ENCODE measurements at regions not wholly inside any gene's neighbourhood (a gene's known extent, or its start where the extent isn't known, plus 50 kb on each side); places are given as distances from the start of the nearest gene placed in this dataset.
"Not testable (repeated sequence)": the region's sequence is repeated elsewhere in the genome, so short reads cannot be mapped to it uniquely, and the experiment has no call there.

- no peak for DNase-seq
- Mint-ChIP-seq H3K36me3 (ENCODE audit: low read depth) (no peaks in the 10 kb centered on the region), H3K27me3 (no peaks in the 10 kb centered on the region), H3K27ac (no peak overlapping the region), H3K4me1 (no peaks in the 10 kb centered on the region), H3K9me3 (no peaks in the 10 kb centered on the region), H3K4me3 (no peak overlapping the region)
- intact Hi-C loops (cut with micrococcal nuclease) = no loop called here
Observed at GRCh38 chr18:76610012-76610411, 115.0 kb upstream of the ZNF516 start.

GRCh38 chr18:76605341-76605929, 110.4 kb upstream of the ZNF516 start:
- Mint-ChIP-seq H3K4me3 (no peak overlapping the region), H3K36me3 (ENCODE audit: low read depth) (no peaks in the 10 kb centered on the region), H3K27ac (no peak overlapping the region), H3K9me3 (no peaks in the 10 kb centered on the region), H3K4me1 (no peaks in the 10 kb centered on the region), H3K27me3 (no peaks in the 10 kb centered on the region)
- intact Hi-C loops (cut with micrococcal nuclease) = no loop called here
- no peak for DNase-seq

DNA sequence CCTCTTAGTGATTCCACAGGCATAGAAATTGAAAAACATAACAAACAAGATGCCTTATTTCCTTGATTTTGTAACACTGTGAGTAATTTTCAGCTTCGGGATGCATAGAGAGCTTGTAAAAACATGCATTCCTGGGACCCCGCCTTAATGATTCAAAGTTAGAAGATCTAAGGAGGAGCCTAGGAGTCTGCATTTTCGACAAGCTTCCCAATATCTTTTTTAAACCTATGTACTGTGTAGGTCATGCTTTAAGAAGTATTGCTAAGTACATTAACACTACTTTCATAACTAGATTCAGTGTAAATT, 109.8 kb upstream of the ZNF516 start:
- Mint-ChIP-seq H3K4me3 (no peak overlapping the region), H3K4me1 (no peaks in the 10 kb centered on the region), H3K27ac (no peak overlapping the region), H3K27me3 (no peaks in the 10 kb centered on the region), H3K36me3 (ENCODE audit: low read depth) (no peaks in the 10 kb centered on the region), H3K9me3 (no peaks in the 10 kb centered on the region)
- DNase-seq = no peak
- intact Hi-C loops (cut with micrococcal nuclease) = no loop called here

- H3K9me3 Mint-ChIP-seq = no peaks in the 10 kb centered on the region
- H3K27me3 Mint-ChIP-seq = no peaks in the 10 kb centered on the region
- H3K27ac Mint-ChIP-seq = no peak overlapping the region
- no peak for DNase-seq
- H3K36me3 Mint-ChIP-seq (ENCODE audit: low read depth) = no peaks in the 10 kb centered on the region
- H3K4me3 Mint-ChIP-seq = no peak overlapping the region
- no peaks in the 10 kb centered on the region for H3K4me1 Mint-ChIP-seq
- intact Hi-C loops (cut with micrococcal nuclease) = no loop called here
Observed at GRCh38 chr18:76604108-76604934, 109.3 kb upstream of the ZNF516 start.

GRCh38 chr18:76602191-76602590, 107.1 kb upstream of the ZNF516 start:
- H3K4me3 Mint-ChIP-seq = no peak overlapping the region
- intact Hi-C loops (cut with micrococcal nuclease) = no loop called here
- H3K9me3 Mint-ChIP-seq = no peaks in the 10 kb centered on the region
- no peak for DNase-seq
- H3K4me1 Mint-ChIP-seq = peaks cover 2% of the 10 kb centered on the region
- H3K36me3 Mint-ChIP-seq (ENCODE audit: low read depth) = no peaks in the 10 kb centered on the region
- no peak overlapping the region for H3K27ac Mint-ChIP-seq
- H3K27me3 Mint-ChIP-seq = peaks cover 4% of the 10 kb centered on the region

GRCh38 chr18:76600076-76600475, 105.0 kb upstream of the ZNF516 start:
- intact Hi-C loops (cut with micrococcal nuclease); H3K4me1 Mint-ChIP-seq; H3K27ac Mint-ChIP-seq; H3K4me3 Mint-ChIP-seq; H3K36me3 Mint-ChIP-seq (ENCODE audit: low read depth); H3K9me3 Mint-ChIP-seq; H3K27me3 Mint-ChIP-seq; DNase-seq: not testable (repeated sequence)

DNA sequence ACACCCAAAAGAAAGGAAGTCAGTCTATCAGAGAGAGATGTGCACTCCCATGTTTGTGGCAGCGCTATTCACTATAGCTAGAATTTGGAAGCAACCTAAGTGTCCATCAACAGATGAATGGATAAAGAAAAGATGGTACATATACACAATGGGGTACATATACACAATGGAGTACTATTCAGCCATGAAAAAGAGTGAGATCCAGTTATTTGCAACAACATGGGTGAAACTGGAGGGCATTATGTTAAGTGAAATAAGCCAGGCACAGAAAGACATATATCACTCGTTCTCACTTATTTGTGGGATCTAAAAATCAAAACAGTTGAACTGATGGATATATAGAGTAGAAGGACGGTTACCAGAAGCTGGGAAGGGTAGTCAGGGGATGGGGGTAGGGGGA, 99.9 kb upstream of the ZNF516 start:
- intact Hi-C loops (cut with micrococcal nuclease) = no loop called here
- H3K36me3 Mint-ChIP-seq (ENCODE audit: low read depth) = no peaks in the 10 kb centered on the region
- no peak overlapping the region for H3K4me3 Mint-ChIP-seq

GRCh38 chr18:76593843-76594242, 98.8 kb upstream of the ZNF516 start:
- intact Hi-C loops (cut with micrococcal nuclease) = no loop called here
- Mint-ChIP-seq H3K27ac (no peak overlapping the region), H3K4me1 (no peaks in the 10 kb centered on the region), H3K27me3 (peaks cover 20% of the 10 kb centered on the region), H3K9me3 (no peaks in the 10 kb centered on the region), H3K4me3 (no peak overlapping the region), H3K36me3 (ENCODE audit: low read depth) (no peaks in the 10 kb centered on the region)
- DNase-seq = no peak

More for the DNA sequence above, 99.9 kb upstream of the ZNF516 start:
- Mint-ChIP-seq H3K4me1 (peaks cover 2% of the 10 kb centered on the region), H3K9me3 (no peaks in the 10 kb centered on the region), H3K27me3 (peaks cover 13% of the 10 kb centered on the region), H3K27ac (no peak overlapping the region)
- DNase-seq = no peak

- Mint-ChIP-seq H3K36me3 (ENCODE audit: low read depth) (no peaks in the 10 kb centered on the region), H3K27me3 (peaks cover 24% of the 10 kb centered on the region), H3K4me3 (no peak overlapping the region), H3K9me3 (no peaks in the 10 kb centered on the region), H3K4me1 (no peaks in the 10 kb centered on the region), H3K27ac (no peak overlapping the region)
- intact Hi-C loops (cut with micrococcal nuclease) = no loop called here
- no peak for DNase-seq
Observed at GRCh38 chr18:76592981-76593381, 97.9 kb upstream of the ZNF516 start.

DNA sequence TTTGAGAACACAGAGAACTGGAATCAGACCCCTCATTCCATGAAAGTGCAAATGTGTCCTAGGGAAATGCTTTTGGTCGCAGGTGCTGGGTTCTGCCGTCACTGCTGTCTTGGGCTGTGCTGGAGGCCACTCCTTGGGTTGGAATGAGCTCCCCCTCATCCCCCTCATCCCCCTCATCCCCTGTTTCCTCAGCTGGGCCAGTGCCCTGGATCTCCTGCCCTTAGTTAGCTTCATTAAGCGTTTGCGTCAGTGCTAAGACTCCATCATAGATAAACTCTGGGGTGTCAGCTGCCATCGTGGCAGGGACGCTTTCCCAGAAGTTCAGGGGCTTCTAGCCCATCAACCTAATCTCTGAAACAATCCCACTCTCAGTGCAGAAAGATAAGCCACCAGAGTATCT, 97.1 kb upstream of the ZNF516 start:
- H3K4me3 Mint-ChIP-seq = no peak overlapping the region
- peaks cover 23% of the 10 kb centered on the region for H3K27me3 Mint-ChIP-seq
- intact Hi-C loops (cut with micrococcal nuclease) = no loop called here
- H3K27ac Mint-ChIP-seq = no peak overlapping the region
- no peaks in the 10 kb centered on the region for H3K36me3 Mint-ChIP-seq (ENCODE audit: low read depth)
- DNase-seq = no peak
- no peaks in the 10 kb centered on the region for H3K4me1 Mint-ChIP-seq
- no peaks in the 10 kb centered on the region for H3K9me3 Mint-ChIP-seq

DNA sequence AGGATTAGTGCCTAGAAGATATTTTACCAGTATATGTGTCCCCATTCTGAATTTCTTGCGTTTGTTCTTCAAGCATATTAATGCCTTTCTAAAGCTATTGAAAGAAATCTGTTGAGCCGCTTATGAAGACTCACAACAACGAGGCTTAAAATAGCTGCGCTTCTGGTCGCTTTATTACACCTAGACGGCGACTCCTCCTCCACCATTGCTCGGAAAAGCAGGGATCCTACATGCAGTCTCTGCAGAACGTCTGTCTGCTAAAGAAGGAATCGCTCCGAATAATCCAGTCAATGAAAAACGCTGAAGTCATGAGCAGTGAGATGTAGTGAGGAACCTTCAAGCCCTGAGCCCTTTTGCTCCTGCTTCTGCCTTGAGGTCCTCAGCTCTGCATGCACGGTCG, 94.8 kb upstream of the ZNF516 start:
- intact Hi-C loops (cut with micrococcal nuclease) = no loop called here
- Mint-ChIP-seq H3K36me3 (ENCODE audit: low read depth) (no peaks in the 10 kb centered on the region), H3K4me1 (no peaks in the 10 kb centered on the region), H3K27ac (no peak overlapping the region), H3K9me3 (no peaks in the 10 kb centered on the region), H3K27me3 (peaks cover 23% of the 10 kb centered on the region), H3K4me3 (no peak overlapping the region)
- DNase-seq = no peak

DNA sequence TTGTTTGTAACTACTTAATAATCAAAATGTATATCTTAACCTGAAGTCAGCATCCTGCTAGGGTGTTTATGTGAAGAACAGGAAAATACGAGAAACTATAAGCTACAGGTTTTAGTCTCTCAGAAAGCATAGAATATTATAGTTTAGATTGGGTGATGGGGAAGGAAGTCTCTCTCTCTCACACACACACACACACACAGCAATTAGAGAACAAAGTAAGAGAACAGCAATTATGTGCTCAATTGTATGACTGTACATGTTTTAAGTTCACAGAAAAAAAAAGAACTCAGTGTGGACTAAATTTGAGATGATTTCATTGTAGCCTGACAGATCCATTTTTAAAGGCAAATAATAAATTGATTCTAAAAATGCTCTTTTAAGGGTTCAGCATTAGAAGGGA, 94.3 kb upstream of the ZNF516 start:
- no peak overlapping the region for H3K4me3 Mint-ChIP-seq
- no peak for DNase-seq
- H3K27me3 Mint-ChIP-seq = peaks cover 23% of the 10 kb centered on the region
- intact Hi-C loops (cut with micrococcal nuclease) = no loop called here
- no peaks in the 10 kb centered on the region for H3K4me1 Mint-ChIP-seq
- no peak overlapping the region for H3K27ac Mint-ChIP-seq
- H3K9me3 Mint-ChIP-seq = no peaks in the 10 kb centered on the region
- no peaks in the 10 kb centered on the region for H3K36me3 Mint-ChIP-seq (ENCODE audit: low read depth)

DNA sequence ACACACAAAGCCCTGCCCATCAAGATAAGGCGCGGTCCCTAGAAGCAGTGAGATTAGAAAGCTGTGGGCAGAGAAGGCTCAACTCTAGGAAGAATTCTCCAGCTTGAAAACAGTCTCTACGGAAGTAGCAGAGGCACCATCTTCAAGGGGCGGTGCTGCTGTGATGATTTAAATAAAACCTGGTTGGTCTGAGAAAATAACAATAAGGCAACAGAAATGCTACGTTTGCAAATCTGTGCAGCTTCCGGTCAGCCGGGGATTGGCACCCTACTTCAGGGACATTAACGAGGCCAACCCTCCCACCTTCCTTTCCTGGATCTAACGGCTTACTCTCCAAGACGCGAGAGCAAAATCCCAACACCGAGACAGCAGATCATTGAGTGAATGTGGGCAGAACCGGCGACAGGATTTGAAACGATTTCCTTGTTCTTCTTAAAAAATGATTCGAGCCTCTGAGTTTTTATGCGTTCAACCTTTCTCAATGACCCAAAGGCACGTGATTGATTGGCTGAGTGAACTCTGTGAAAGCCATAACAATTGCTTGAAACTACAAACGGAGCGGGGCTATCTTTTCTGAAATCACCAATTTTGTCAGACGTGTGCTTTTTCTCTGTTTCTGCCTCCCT, 93.7 kb upstream of the ZNF516 start:
- intact Hi-C loops (cut with micrococcal nuclease) = no loop called here
- H3K36me3 Mint-ChIP-seq (ENCODE audit: low read depth) = no peaks in the 10 kb centered on the region
- no peaks in the 10 kb centered on the region for H3K4me1 Mint-ChIP-seq
- H3K27me3 Mint-ChIP-seq = peaks cover 21% of the 10 kb centered on the region
- H3K9me3 Mint-ChIP-seq = no peaks in the 10 kb centered on the region
- H3K27ac Mint-ChIP-seq = no peak overlapping the region
- no peak for DNase-seq
- H3K4me3 Mint-ChIP-seq = no peak overlapping the region

DNA sequence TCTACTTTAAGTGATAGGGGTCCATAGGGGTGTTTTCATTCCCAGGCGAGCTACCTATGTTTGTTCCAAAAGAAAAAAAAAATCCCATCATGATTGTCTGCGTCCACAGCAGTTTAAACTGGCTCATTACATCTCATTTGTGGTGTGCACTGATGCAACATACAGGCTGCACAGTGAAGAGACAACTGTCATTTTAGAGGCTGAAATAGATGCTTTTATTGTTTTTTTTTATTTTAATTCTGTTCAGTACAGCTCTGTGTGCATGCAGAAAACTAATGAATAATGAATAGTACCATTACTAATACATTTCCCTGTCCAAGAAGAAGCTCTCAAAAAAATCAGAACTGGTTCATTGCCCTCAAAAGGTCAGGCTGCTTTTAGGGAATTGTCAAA, 92.8 kb upstream of the ZNF516 start:
- H3K9me3 Mint-ChIP-seq = no peaks in the 10 kb centered on the region
- H3K27me3 Mint-ChIP-seq = peaks cover 21% of the 10 kb centered on the region
- H3K4me1 Mint-ChIP-seq = no peaks in the 10 kb centered on the region
- DNase-seq = no peak
- intact Hi-C loops (cut with micrococcal nuclease) = no loop called here
- H3K27ac Mint-ChIP-seq = no peak overlapping the region
- no peaks in the 10 kb centered on the region for H3K36me3 Mint-ChIP-seq (ENCODE audit: low read depth)
- no peak overlapping the region for H3K4me3 Mint-ChIP-seq

All from activated CD4-positive, alpha-beta T cell treated with anti-CD3 and anti-CD28 coated beads, Interleukin-2, amount 10 ng/mL, durations not matched to agents 24 days and 14 days (primary cell).